Pulmonary artery endothelial cell (primary cell): ENCODE measurements at regions not wholly inside any gene's neighbourhood (a gene's known extent, or its start where the extent isn't known, plus 50 kb on each side); places are given as distances from the start of the nearest gene placed in this dataset.

Source experiments
- DNase-seq: peaks from one replicate; pipeline ENCODE4 v3.0.0-alpha.2; 2011; ENCODE audit warnings: low read depth, low spot score

GRCh38 chr12:22899184-22899583 is 274.2 kb downstream of the ETNK1 start:
- no peak for DNase-seq

GRCh38 chr12:22900401-22900800 is 275.4 kb downstream of the ETNK1 start:
- DNase-seq = no peak

- no peak for DNase-seq
Observed at GRCh38 chr12:22904485-22904884, 279.5 kb downstream of the ETNK1 start.

- no peak for DNase-seq
Observed at GRCh38 chr12:22916241-22916640, 291.3 kb downstream of the ETNK1 start.

GRCh38 chr12:22916815-22917214 is 291.8 kb downstream of the ETNK1 start:
- DNase-seq = no peak

- no peak for DNase-seq
Observed at GRCh38 chr12:22919883-22920282, 294.9 kb downstream of the ETNK1 start.

GRCh38 chr12:22923768-22924167 is 298.8 kb downstream of the ETNK1 start:
- DNase-seq = no peak

- no peak for DNase-seq
Observed at GRCh38 chr12:22924391-22924790, 299.4 kb downstream of the ETNK1 start.

- no peak for DNase-seq
Observed at GRCh38 chr12:22925623-22926022, 300.7 kb downstream of the ETNK1 start.

GRCh38 chr12:22932431-22932830 is 307.5 kb downstream of the ETNK1 start:
- DNase-seq = no peak

- no peak for DNase-seq
Observed at GRCh38 chr12:22935090-22935489, 310.1 kb downstream of the ETNK1 start.

GRCh38 chr12:22935501-22935900 is 310.5 kb downstream of the ETNK1 start:
- DNase-seq = no peak

GRCh38 chr12:22938323-22938722 is 313.4 kb downstream of the ETNK1 start:
- no peak for DNase-seq

- no peak for DNase-seq
Observed at GRCh38 chr12:22951206-22951605, 326.2 kb downstream of the ETNK1 start.

- no peak for DNase-seq
Observed at GRCh38 chr12:22956690-22957089, 331.7 kb downstream of the ETNK1 start.

GRCh38 chr12:22967171-22967570 is 342.2 kb downstream of the ETNK1 start:
- no peak for DNase-seq

- DNase-seq = no peak
Observed at GRCh38 chr12:22969521-22969920, 344.6 kb downstream of the ETNK1 start.

GRCh38 chr12:22971247-22971646 is 346.3 kb downstream of the ETNK1 start:
- no peak for DNase-seq

GRCh38 chr12:22971701-22972191 is 346.8 kb downstream of the ETNK1 start:
- no peak for DNase-seq

GRCh38 chr12:22974865-22975264 is 349.9 kb downstream of the ETNK1 start:
- DNase-seq = peak; percentile 82

GRCh38 chr12:22978962-22979361 is 354.0 kb downstream of the ETNK1 start:
- DNase-seq = peak; percentile 5

GRCh38 chr12:22979854-22980469 is 355.0 kb downstream of the ETNK1 start:
- peak; percentile 47 for DNase-seq

- no peak for DNase-seq
Observed at GRCh38 chr12:22981711-22982110, 356.7 kb downstream of the ETNK1 start.

- no peak for DNase-seq
Observed at GRCh38 chr12:22982635-22983034, 357.7 kb downstream of the ETNK1 start.
